NCI-H1092 treated with DMSO at 0.1 percent for 48 hours (cell line): ENCODE measurements at regions not wholly inside any gene's neighbourhood (a gene's known extent, or its start where the extent isn't known, plus 50 kb on each side); places are given as distances from the start of the nearest gene placed in this dataset.
"Not testable (repeated sequence)": the region's sequence is repeated elsewhere in the genome, so short reads cannot be mapped to it uniquely, and the experiment has no call there.

Experiments used
- DNase-seq: peaks from one replicate; lab custom pipeline; 2025; lab: John Stamatoyannopoulos, UW

DNA sequence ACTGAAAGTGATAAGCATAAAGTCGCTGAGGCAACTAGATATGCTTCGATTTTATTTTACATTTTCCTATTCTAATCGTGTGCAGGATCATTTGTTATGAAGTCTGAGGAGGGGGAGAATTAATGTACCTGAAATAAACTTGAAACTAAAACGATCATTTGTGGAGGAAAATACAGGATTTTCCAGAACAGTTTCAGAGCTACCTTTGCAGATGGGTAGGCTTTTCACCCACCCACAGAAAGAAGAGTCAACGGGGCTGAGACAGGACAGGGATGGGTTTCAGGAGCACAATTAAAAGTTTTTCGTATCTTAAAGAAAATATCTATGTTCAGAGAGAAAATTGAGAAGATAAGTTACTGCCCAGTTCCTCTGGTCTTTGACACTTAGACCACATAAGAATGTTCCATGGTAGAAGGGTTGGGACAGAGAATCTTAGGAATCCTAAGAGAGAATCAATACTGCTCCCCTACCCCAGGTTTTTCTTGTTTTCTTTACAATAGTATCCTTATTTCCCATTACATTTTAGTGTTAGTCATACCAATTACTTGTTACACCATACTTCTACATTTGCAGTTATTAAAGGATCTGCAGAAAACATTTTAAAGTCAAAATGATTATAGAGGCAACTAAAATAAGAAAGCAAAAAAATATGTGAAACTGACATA is 211.4 kb downstream of the DEPDC1B start:
- no peak for DNase-seq

DNA sequence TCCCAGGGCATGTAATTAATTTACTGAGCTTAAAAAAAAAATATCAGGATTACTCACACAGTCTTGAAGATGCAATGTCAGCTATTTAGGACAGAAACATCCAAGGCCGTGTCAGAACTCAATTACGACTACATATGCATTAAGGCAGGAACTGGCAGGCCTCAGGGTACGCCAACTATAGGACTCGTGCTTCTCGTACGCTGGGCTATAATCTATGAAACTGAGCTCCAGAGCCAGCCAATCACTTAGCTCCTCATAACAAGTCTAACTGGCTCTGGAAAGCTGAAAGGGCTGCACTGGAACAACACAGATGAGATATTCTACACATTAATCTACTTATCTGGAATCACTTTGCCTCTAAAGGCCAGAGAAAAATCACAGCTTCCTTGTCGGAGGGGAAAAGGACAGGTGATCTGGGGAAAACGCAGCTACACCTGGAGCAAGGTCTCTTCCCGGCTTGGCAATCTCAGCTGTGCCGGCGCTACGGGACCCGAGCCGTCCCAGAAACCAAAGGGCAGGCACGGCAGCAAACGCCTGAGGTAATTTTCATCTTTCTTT is 212.0 kb downstream of the DEPDC1B start:
- DNase-seq, result no peak

DNA sequence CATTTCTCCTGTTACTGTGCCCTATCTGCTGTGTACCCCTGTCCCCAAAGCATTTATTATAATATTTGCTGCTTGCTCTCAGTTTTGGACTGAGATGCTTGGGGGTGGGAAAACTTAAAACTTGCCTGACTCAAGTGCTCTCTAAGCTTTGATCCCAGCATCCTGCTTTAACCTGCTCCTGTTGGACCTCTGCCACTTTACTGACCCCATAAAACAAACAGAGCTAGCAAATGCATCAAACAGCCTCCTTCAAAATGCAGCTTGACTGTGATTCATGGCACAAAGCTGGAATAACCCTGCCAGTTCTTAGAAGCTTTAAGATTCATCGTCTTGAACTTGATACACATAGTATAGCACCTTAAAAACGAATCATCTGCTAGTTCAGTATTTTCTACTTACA is 212.5 kb downstream of the DEPDC1B start:
- DNase-seq, result no peak

DNA sequence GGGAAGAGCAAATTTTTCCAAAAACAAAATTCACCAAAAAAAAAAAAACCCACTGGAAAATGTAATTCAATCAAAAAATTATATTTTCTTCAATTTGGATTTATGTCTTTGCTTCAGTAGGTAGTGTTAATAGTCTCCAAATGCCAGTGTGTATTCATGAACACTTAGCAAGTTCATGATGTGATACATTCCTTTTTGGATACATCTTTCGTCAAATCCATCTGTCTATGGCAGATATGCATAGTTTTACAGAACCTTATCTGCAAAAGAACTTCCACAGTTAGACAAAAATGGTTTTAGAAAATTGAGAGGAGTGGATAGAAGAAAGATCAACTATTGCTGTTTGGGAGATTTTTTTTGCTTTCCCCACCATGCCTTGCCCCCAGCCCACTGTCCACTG is 214.6 kb downstream of the DEPDC1B start:
- DNase-seq, result no peak

DNA sequence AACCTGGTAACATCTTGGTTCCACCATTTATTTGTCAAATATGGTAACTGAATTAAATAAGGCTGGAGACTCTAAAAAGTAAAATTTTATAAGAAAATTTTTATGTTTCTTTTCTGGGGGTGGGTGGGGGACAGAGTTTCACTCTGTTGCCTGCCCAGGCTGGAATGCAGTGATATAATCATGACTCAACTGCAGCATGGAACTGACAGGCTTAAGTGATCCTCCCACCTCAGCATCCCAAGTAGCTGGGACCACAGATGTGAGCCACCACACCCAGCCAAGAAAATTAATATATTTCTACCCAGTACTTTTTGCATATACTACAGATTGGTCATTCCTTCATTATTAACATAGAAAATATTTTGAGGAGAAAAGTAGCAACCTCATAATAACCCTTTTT is 216.9 kb downstream of the DEPDC1B start:
- DNase-seq, result no peak

DNA sequence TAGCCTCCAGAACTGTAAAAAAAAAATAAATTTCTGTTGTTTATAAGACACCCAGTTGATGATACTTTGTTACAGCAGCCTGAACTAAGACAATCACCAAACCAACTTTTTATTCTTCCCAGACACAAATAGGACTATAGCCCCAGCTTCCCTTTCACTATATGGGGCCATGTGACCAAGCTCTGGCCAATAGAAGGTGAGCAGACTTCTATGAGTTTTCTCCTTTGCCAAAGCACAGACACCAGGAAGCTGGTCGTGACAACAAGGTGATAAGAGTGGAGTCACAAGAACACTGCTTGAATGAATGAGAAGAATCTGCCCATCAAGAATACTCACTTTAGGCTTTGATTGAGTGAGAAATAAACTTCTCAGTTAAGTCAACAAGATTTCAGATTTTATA is 217.7 kb downstream of the DEPDC1B start:
- DNase-seq, result no peak

DNA sequence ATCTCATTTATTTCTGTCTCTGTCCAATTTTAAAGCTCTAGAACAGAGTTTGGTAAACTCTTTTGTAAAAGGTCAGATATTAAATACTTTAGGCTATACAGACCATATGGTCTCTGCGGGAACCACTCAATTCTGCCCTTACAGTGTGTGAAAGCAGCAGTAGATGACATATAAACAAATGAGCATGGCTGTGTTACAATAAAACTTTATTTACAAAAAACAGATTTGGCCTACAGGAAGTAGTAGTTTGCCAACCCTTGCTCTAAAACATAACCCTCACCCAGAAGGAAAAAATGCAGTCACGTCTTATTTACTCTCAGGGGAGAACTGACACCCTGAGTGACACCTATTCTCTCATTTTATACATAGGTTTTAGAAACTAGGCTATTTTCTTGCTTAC is 220.4 kb downstream of the DEPDC1B start:
- DNase-seq, result no peak

DNA sequence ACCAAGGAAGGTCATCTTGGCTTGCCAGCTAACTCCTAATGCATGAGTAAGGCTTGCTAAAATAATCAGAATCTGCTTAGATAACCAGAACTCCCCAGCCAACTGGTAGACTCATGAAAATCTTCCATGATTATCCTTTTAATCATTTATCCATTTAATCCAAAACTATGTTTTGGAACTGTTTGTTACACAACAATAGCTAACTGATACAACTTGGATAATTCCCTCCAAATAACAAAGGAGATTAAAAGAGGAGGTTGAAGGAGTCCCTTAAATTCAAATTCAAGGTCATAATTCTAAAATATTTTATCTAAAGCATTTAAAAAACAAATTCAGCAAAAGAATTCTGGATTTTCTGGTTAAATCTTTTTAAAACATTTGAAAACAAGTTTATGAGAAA is 222.1 kb downstream of the DEPDC1B start:
- DNase-seq, result no peak

DNA sequence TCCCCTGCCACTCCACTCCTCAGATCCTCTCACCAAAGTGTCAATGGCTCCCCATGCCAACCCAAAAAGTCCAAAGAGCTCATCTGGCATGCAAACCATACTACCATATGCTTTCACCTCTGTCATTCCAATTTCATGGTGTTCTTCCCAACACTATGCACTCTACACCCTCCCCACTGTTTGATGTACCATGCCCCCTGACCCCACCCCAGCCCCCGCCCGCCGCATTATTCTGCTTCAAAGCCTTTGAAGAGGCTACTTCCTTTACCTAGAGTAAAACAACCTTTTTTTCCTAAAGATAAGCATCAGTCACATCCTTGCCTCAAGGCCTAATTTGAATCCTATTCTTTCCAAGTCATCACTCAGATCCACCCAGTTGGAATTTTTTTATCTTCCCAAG is 226.3 kb downstream of the DEPDC1B start:
- no peak for DNase-seq

DNA sequence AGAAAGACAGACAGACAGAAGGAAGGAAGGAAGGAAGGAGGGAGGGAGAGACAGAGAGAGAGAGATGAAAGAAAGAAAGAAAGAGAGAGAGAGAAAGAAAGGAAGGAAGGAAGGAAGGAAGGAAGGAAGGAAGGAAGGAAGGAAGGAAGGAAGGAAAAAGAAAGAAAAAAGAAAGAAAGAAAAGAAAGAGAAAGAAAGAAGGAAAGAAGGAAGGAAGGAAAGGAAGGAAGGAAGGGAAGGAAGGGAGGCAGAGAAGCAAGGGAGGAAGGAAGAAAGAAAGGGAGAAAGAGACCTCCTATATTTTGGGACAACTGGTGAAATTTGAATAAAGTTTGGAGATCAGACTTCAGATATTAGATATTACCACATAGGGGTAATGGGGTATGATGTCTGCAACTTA is 226.9 kb downstream of the DEPDC1B start:
- not testable (repeated sequence) for DNase-seq

DNA sequence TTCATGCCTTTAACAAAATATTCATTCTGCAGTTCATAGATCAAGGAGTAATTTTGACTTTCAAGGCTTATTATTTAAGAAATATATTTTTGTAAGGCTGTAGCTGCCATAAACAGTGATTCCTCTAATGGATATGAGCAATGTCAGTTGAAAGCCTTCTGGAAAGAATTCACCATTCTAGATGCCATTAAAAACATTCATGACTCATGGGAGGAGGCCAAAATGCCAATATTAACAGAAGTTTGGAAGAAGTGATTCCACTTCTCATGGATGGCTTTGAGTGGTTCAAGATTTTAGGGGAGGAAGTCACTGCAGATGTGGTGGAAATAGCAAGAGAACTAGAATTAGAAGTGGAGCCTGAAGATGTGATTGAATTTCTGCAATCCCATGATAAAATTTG is 229.1 kb downstream of the DEPDC1B start:
- no peak for DNase-seq

DNA sequence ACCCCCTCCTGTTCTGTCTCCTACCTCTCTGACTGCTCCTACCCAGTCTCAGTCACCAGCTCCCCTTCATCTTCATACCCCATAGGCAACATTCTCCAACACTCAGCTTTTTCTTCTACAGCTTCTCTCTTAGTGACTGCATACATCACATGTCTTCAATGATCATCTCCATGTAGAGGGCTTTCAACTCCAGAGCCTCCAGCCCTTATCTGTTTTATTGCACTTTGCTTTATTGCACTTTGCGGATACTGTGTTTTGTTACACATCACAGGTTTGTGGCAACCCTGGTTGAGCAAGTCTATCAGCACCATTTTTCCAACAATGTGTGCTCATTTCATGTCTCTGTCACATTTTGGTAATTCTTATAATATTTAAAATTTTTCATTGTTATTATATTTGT is 230.7 kb downstream of the DEPDC1B start:
- DNase-seq, result no peak

DNA sequence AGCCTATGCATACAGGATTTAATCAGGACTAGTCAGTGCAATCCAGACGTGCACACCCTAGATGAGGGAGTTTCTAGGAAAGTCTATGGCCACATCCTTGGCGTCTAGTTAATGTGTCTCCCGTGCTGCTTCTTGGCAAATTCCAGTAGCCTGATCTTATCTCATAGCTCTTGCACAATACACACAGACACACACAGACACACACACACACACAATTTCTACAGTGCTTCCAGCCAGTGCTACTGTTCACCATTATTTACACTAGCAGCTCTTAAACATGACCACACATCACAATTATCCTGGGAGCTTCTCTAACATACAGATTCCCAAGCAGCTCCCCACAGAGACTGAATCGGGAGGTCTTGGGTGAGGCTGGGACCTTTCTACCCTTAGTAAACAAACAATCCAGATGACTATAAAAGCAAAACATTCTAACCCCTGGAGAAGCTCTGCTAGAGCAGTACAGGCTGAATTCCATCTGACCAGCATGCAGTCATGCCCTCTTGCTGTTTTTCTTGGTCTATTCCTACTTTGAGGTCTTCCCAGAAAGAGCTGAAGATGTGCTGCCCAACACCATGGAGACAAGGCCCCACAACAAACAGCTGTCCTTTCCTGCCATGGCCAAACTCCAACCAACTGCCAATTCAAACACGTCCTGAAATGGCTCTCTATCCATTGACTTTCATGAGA is 236.6 kb downstream of the DEPDC1B start:
- DNase-seq, result no peak

DNA sequence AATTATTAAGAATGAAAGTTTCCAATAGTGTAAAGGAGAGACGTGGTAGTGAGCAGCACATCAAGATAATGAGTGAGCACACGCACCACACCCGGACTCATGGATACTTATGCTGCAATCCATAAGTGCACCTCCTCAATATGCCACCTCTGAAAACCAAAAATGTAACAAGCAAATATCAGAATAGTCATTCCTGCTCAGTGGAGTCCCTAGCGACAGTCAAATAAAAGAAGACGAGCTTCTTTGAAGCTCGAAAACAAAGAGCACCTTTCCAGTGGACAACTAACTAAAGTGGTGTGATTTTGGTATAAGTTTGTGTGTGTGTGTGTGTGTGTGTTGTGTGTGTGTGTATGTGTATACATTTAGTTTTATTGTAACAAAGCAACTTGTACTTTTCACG is 241.3 kb downstream of the DEPDC1B start:
- no peak for DNase-seq

DNA sequence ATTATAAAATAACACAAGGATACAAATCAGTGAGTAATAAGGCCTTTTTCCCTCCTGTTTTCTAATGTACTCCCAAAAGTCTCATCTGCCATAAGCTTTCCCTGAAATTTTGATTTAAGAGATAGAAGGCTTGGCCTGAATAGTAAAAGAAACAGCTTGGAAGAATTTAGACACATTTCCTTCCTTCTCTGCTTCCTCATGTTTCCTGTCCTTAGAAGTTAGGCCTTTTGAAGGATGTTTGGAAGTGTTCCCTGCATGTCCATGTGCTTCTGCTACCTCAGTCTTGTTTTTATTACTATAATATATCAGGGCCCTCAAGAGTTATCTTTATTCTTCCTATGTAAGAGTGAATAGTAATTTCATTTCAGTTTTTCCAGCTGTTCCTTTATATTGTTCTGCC is 242.7 kb downstream of the DEPDC1B start:
- no peak for DNase-seq

DNA sequence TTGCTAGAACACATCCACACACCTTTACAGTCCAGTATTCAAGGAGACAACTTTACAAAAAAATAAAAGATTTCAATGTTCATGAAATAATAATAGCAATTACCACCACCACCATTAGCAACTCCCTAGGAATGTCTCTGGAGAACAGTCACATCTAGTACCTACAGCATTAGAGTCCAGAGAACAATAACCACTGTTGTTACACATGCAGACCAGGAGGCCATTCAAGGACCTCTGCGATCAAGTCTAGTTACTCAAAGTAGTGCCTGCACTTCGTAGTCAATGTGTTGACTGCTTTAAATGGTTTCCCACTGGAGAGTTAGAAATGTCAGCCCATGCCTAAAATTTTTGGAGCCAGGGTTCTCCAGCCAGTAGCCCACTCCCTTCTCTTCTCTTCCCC is 244.4 kb downstream of the DEPDC1B start:
- DNase-seq, result no peak

DNA sequence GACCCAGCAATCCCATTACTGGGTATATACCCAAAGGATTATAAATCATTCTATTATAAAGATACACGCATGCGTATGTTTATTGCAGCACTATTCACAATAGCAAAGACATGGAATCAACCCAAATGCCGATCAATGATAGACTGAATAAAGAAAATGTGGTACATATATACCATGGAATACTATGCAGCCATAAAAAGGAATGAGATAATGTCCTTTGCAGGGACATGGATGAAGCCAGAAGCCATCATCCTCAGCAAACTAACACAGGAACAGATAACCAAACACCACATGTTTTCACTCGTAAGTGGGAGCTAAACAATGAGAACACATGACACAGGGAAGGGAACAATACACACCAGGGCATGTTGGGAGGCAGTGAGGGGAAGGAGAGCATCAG is 245.7 kb downstream of the DEPDC1B start:
- not testable (repeated sequence) for DNase-seq

DNA sequence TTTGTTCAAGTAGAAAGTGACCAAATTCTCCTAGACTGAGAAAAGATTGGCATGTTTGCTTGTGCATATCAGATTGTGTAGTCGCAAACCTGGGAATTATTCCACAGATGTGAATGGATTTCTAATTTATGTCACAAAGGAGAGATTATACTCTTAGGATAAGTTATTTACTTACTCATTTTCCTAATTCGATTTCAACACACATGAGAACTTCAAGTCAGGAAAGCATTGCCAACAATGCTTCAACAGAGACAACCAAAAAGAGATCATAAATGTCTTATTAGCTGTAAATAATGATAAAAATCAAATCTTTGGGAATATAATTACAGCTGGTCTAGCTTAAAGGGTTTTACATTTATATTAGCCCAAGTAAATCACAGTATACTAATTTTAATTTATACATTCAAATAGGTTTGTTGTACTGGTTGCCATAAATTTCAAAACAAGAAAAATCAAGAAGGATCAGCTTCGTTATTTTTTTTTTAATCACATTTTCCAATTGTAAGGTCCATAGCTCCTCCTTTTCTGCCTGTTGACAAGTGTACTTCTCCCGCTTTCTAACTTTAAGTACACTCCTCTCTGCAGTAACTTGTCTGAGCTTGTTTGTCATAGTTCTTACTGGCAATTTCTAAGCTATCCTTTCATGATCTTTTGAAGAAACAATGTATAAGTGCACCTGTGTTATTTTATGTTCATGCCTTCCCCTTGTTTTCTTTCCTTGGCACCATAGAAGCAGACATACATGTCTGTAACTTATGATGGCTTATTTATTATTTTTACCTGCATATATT is 246.6 kb downstream of the DEPDC1B start:
- DNase-seq, result no peak

DNA sequence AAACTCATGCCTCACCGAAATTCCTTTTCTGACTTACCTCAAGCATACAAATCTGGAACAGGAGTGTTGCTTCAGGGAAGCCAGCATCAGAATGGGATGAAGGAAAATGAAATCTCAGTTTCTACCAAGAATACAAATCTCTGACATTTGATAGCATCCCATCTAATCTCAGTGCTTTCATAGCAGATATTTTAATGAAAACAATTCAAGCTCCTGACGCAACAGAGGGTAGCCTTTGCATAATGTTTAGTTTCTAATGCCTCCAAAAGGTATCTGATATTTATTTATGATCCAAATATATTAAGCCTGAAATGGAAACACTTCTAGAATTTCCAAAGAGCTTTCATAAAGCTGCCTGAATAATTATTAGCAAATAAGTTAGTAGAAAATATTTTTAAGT is 251.4 kb downstream of the DEPDC1B start:
- no peak for DNase-seq

DNA sequence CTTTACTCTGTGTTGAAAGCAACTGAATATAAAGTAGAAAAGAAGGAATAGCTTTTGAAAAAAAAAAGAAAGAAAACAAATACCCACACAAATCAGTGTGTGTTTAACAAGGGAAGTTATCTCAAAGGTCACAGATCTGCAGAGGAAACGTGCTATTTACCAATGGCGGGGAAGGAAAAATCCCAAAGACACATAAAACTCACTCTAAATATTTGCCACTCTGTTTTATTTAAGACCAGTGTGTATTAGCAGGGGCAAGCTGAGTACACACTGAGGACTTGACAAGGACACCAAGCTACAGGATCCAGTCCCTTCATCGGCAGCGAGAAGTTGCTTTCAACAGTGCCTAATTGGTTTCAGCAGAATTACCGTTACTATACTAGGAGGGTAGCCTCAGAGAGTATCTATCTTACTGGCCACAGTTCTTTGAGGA is 252.5 kb downstream of the DEPDC1B start:
- DNase-seq, result no peak

DNA sequence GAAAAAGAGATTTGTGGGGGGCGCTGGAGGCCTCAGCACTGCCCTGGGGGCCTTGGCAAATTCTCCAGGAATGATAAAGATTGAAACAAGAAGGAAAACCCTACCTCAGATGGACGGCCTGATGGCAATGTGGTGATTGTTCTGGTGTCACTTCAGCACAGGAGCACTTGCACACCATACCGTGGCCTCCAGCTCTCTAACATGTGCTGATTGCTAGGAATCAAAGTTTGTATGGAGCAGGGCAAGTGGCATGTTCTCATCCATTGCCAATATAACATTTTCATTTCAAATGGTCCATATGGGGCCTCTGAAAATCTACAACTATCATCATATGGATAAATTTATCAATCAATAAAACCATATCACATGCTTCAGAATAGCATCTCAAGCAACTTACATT is 253.0 kb downstream of the DEPDC1B start:
- no peak for DNase-seq

DNA sequence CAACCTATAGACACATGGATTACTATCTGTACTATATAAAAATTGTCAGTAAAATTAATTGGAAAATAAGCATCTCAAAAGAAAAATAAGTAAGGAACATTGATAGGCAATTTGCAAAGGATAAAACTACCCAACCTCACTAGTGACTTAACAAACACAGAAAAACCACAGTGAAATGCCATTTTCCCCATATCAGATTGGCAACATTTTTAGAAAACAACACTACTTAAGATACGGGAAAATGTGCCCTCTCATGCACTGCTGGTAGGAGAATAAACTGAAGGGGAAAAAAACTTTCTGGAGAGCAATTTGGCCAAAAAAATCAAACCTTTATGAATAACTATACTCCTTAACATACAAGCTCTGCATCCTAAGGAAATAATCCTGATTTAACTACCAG is 254.0 kb downstream of the DEPDC1B start:
- no peak for DNase-seq

DNA sequence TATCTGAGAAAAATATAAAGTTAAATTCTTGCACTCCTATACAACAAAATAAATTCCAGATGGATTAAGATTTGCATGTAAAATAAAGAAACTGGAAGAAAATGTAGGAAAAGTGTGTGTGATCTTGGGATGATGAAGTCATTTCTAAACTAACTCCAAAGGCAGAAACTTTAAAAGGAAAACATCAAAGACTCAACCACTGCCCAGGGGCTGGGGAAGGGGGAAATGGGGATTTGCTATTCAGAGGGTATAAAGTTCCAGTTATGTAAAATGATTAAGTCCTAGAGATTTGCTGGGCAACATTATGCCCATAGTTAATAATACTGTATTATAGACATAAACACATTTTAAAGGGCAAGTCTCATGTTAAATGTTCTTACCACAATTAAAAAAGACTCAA is 254.5 kb downstream of the DEPDC1B start:
- no peak for DNase-seq
